ENCODE measurements at regions not wholly inside any gene's neighbourhood (a gene's known extent, or its start where the extent isn't known, plus 50 kb on each side); places are given as distances from the start of the nearest gene placed in this dataset.

DNA sequence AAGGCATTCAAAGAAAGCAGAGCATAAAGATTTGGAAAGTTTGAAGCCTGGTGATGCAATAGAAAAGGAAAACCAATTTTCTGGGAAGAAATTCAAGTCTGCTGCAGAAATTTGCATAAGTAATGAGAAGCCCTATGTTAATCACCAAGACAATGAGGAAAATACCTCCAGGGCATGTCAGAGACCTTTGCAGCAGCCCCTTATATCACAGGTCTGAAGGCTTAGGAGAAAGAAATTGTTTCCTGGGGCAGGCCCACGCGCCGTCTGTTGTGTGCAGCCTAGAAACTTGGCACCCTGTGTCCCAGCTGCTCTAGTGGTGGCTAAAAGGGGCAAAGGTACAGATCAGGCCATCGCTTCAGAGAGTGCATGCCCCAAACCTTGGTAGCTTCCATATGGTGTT lies 495.3 kb upstream of the CDH6 start:
- no peaks in the 10 kb centered on the region for H3K9me2 ChIP-seq (replicated peaks; ENCODE audit: control insufficient read depth, low read length)
- H3K4me1 ChIP-seq (ENCODE audit: control insufficient read depth, low read length), result no peaks in the 10 kb centered on the region
- no peak for TF ChIP-seq CTCF (IDR thresholded peaks at IDR 0.05; ENCODE audit: low read depth, low read length, poor library complexity, severe bottlenecking)
- no peak for TF ChIP-seq EZH2phosphoT487 (IDR thresholded peaks at IDR 0.05; ENCODE audit: borderline replicate concordance, low read length)
- no peaks in the 10 kb centered on the region for H3F3A ChIP-seq (ENCODE audit: control insufficient read depth, insufficient read depth)
- H3K4me2 ChIP-seq (ENCODE audit: low read length), result no peak overlapping the region
- H3K79me2 ChIP-seq (ENCODE audit: control insufficient read depth, low read length), result no peaks in the 10 kb centered on the region
- H3K9me3 ChIP-seq (ENCODE audit: control insufficient read depth, insufficient read depth, low read length), result no peaks in the 10 kb centered on the region
- no peaks in the 10 kb centered on the region for H4K20me1 ChIP-seq (ENCODE audit: control insufficient read depth, insufficient read depth, low read depth, low read length)
- no peaks in the 10 kb centered on the region for H3K27me3 ChIP-seq (ENCODE audit: control insufficient read depth, low read length)
- no peaks in the 10 kb centered on the region for H3K36me3 ChIP-seq (ENCODE audit: control insufficient read depth, low read length)
- H3K27ac ChIP-seq (ENCODE audit: low read depth, low read length), result no peak overlapping the region
- H3K4me3 ChIP-seq (ENCODE audit: low read length), result no peak overlapping the region

GRCh38 chr5:30693326-30693725 lies 500.2 kb upstream of the CDH6 start:
- Histone ChIP-seq H3K4me3 (ENCODE audit: low read length) (no peak overlapping the region), H3F3A (ENCODE audit: control insufficient read depth, insufficient read depth) (no peaks in the 10 kb centered on the region), H3K79me2 (ENCODE audit: control insufficient read depth, low read length) (no peaks in the 10 kb centered on the region), H3K4me2 (ENCODE audit: low read length) (no peak overlapping the region), H4K20me1 (ENCODE audit: control insufficient read depth, insufficient read depth, low read depth, low read length) (no peaks in the 10 kb centered on the region), H3K27ac (ENCODE audit: low read depth, low read length) (no peak overlapping the region), H3K9me2 (replicated peaks; ENCODE audit: control insufficient read depth, low read length) (no peaks in the 10 kb centered on the region), H3K36me3 (ENCODE audit: control insufficient read depth, low read length) (no peaks in the 10 kb centered on the region), H3K27me3 (ENCODE audit: control insufficient read depth, low read length) (no peaks in the 10 kb centered on the region), H3K9me3 (ENCODE audit: control insufficient read depth, insufficient read depth, low read length) (no peaks in the 10 kb centered on the region), H3K4me1 (ENCODE audit: control insufficient read depth, low read length) (no peaks in the 10 kb centered on the region)
- TF ChIP-seq CTCF (IDR thresholded peaks at IDR 0.05; ENCODE audit: low read depth, low read length, poor library complexity, severe bottlenecking) (no peak), EZH2phosphoT487 (IDR thresholded peaks at IDR 0.05; ENCODE audit: borderline replicate concordance, low read length) (no peak)

- TF ChIP-seq CTCF (IDR thresholded peaks at IDR 0.05; ENCODE audit: low read depth, low read length, poor library complexity, severe bottlenecking), result no peak
- no peak for TF ChIP-seq EZH2phosphoT487 (IDR thresholded peaks at IDR 0.05; ENCODE audit: borderline replicate concordance, low read length)
- no peaks in the 10 kb centered on the region for H3K79me2 ChIP-seq (ENCODE audit: control insufficient read depth, low read length)
- no peaks in the 10 kb centered on the region for H4K20me1 ChIP-seq (ENCODE audit: control insufficient read depth, insufficient read depth, low read depth, low read length)
- no peaks in the 10 kb centered on the region for H3K9me2 ChIP-seq (replicated peaks; ENCODE audit: control insufficient read depth, low read length)
- H3K27ac ChIP-seq (ENCODE audit: low read depth, low read length), result no peak overlapping the region
- H3K36me3 ChIP-seq (ENCODE audit: control insufficient read depth, low read length), result no peaks in the 10 kb centered on the region
- no peaks in the 10 kb centered on the region for H3K4me1 ChIP-seq (ENCODE audit: control insufficient read depth, low read length)
- no peak overlapping the region for H3K4me2 ChIP-seq (ENCODE audit: low read length)
- no peaks in the 10 kb centered on the region for H3F3A ChIP-seq (ENCODE audit: control insufficient read depth, insufficient read depth)
- H3K27me3 ChIP-seq (ENCODE audit: control insufficient read depth, low read length), result no peaks in the 10 kb centered on the region
- H3K9me3 ChIP-seq (ENCODE audit: control insufficient read depth, insufficient read depth, low read length), result no peaks in the 10 kb centered on the region
- H3K4me3 ChIP-seq (ENCODE audit: low read length), result no peak overlapping the region
Measured at GRCh38 chr5:30690931-30691330, 502.6 kb upstream of the CDH6 start.

DNA sequence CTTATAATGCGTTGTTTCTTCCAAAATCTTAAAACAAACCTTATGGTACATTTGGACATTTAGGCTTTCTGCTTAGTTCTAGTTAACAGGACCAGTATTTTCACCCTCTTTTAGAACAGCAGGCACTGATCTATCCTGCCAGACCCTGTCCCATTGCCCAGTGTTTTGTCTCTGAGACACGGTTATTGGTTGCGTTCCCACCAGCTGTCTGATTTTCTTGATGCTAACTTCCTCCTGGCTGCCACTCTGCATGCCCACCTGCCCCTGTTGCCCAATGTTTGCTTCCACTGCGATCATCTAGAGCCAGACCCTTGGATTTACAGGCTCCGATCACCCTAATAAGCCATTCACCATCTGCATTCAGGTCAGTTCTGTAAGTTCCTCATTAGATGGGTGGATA lies 506.0 kb upstream of the CDH6 start:
- no peak overlapping the region for H3K4me2 ChIP-seq (ENCODE audit: low read length)
- no peaks in the 10 kb centered on the region for H3K4me1 ChIP-seq (ENCODE audit: control insufficient read depth, low read length)
- no peak overlapping the region for H3K27ac ChIP-seq (ENCODE audit: low read depth, low read length)
- no peaks in the 10 kb centered on the region for H3K9me3 ChIP-seq (ENCODE audit: control insufficient read depth, insufficient read depth, low read length)
- no peaks in the 10 kb centered on the region for H3K9me2 ChIP-seq (replicated peaks; ENCODE audit: control insufficient read depth, low read length)
- H3K36me3 ChIP-seq (ENCODE audit: control insufficient read depth, low read length), result no peaks in the 10 kb centered on the region
- no peaks in the 10 kb centered on the region for H3K79me2 ChIP-seq (ENCODE audit: control insufficient read depth, low read length)
- no peak overlapping the region for H3K4me3 ChIP-seq (ENCODE audit: low read length)
- TF ChIP-seq EZH2phosphoT487 (IDR thresholded peaks at IDR 0.05; ENCODE audit: borderline replicate concordance, low read length) (no peak), CTCF (IDR thresholded peaks at IDR 0.05; ENCODE audit: low read depth, low read length, poor library complexity, severe bottlenecking) (no peak)
- no peaks in the 10 kb centered on the region for H4K20me1 ChIP-seq (ENCODE audit: control insufficient read depth, insufficient read depth, low read depth, low read length)
- H3F3A ChIP-seq (ENCODE audit: control insufficient read depth, insufficient read depth), result no peaks in the 10 kb centered on the region
- H3K27me3 ChIP-seq (ENCODE audit: control insufficient read depth, low read length), result no peaks in the 10 kb centered on the region
